ENCODE measurements at regions not wholly inside any gene's neighbourhood (a gene's known extent, or its start where the extent isn't known, plus 50 kb on each side); places are given as distances from the start of the nearest gene placed in this dataset.

DNA sequence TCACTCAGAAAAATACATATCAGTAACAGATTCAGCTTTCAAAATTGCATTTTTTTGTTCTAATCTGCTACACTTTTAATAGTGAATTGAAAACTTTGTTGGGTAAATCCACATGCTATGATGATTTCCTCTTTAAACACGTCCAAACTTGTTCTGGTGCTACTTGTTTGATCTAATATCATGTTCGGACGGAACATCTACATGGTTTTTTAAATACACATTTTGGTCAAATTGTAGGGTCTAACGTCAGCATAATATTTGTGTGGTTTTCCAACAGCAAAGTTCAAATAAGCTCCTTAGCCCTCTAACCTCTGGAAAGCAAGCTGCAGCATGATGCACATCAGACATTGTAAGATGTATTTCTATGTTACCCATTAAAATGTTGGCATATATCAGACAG is 98.5 kb upstream of the OSTN start:
- intact Hi-C loops (cut with micrococcal nuclease) = no loop called here
- no peak for TF ChIP-seq FOS (IDR thresholded peaks at IDR 0.05; ENCODE audit: borderline replicate concordance, insufficient read depth, low read length)
- TF ChIP-seq, protein P1, sequence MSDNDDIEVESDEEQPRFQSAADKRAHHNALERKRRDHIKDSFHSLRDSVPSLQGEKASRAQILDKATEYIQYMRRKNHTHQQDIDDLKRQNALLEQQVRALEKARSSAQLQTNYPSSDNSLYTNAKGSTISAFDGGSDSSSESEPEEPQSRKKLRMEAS (IDR thresholded peaks at IDR 0.05; ENCODE audit: insufficient read depth, insufficient read length) = no peak
- no peak for TF ChIP-seq POLR2AphosphoS5 (IDR thresholded peaks at IDR 0.05; ENCODE audit: insufficient read depth, low read depth, low read length)
- TF ChIP-seq GATA2 (IDR thresholded peaks at IDR 0.05; ENCODE audit: insufficient read depth, insufficient read length, low read depth, low read length) = no peak
- TF ChIP-seq MYC (IDR thresholded peaks at IDR 0.05; ENCODE audit: low read depth, low read length) = no peak
- TF ChIP-seq, protein P2, sequence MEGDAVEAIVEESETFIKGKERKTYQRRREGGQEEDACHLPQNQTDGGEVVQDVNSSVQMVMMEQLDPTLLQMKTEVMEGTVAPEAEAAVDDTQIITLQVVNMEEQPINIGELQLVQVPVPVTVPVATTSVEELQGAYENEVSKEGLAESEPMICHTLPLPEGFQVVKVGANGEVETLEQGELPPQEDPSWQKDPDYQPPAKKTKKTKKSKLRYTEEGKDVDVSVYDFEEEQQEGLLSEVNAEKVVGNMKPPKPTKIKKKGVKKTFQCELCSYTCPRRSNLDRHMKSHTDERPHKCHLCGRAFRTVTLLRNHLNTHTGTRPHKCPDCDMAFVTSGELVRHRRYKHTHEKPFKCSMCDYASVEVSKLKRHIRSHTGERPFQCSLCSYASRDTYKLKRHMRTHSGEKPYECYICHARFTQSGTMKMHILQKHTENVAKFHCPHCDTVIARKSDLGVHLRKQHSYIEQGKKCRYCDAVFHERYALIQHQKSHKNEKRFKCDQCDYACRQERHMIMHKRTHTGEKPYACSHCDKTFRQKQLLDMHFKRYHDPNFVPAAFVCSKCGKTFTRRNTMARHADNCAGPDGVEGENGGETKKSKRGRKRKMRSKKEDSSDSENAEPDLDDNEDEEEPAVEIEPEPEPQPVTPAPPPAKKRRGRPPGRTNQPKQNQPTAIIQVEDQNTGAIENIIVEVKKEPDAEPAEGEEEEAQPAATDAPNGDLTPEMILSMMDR (IDR thresholded peaks at IDR 0.05; ENCODE audit: extremely low read depth in 1 of 2, insufficient read depth in 1 of 2, low read depth in 1 of 2, low read length in 2 of 2) = no peak
- no peak for TF ChIP-seq POLR2A (IDR thresholded peaks at IDR 0.05; ENCODE audit: low read depth, low read length)
- TF ChIP-seq EZH2 (IDR thresholded peaks at IDR 0.05; ENCODE audit: borderline replicate concordance, low read depth, low read length, severe bottlenecking) = no peak
- TF ChIP-seq JUN (IDR thresholded peaks at IDR 0.05; ENCODE audit: borderline replicate concordance, insufficient read depth, insufficient read length, low read depth) = no peak
- ChIA-PET POLR2A (no interaction called here), CTCF (interaction anchor here (0.6 kb wide), 1 partner anchor 50 kb away, joined by 3 read pairs; no protein-coding TSS in a partner anchor)
- Histone ChIP-seq H4K20me1 (replicated peaks; ENCODE audit: control insufficient read depth, extremely low read depth, insufficient read depth, low read length) (no peaks in the 10 kb centered on the region), H3K36me3 (ENCODE audit: control insufficient read depth in 2 of 2, extremely low read depth in 1 of 2, insufficient read depth in 2 of 2, low read length in 2 of 2) (no peaks in the 10 kb centered on the region), H3K27me3 (ENCODE audit: control insufficient read depth in 2 of 2, insufficient read depth in 2 of 2, low read length in 2 of 2) (peaks cover 0 to 3% of the 10 kb centered on the region in 2 experiments), H3K9ac (replicated peaks; ENCODE audit: extremely low read depth, insufficient read depth, low read length) (no peak overlapping the region), H2AFZ (ENCODE audit: low read depth, low read length) (no peak overlapping the region), H3K27ac (ENCODE audit: insufficient read depth, low read depth, low read length) (no peak overlapping the region), H3K4me1 (ENCODE audit: control insufficient read depth, extremely low read depth, insufficient read depth, low read length) (no peaks in the 10 kb centered on the region), H3K9me1 (replicated peaks; ENCODE audit: control insufficient read depth, extremely low read depth, insufficient read depth, low read length) (no peaks in the 10 kb centered on the region), H3K79me2 (ENCODE audit: control insufficient read depth, insufficient read depth, low read length) (no peaks in the 10 kb centered on the region), H3K4me2 (ENCODE audit: insufficient read depth, low read length) (no peak overlapping the region), H3K4me3 (replicated peaks in 1 of 3; ENCODE audit: insufficient read depth in 1 of 3, low read depth in 1 of 3, low read length in 3 of 3) (no peak overlapping the region), H3K9me3 (replicated peaks; ENCODE audit: control insufficient read depth, insufficient read depth, low read length) (no peaks in the 10 kb centered on the region)
- dilution Hi-C loops (cut with MboI; ENCODE audit: extremely low pct_ligation_motif_present, low sequenced_read_pairs) = no loop called here
- BruUV-seq (replicated peaks) = no TSS peak
- FAIRE-seq (no peak), DNase-seq (ENCODE audit: low read depth, low spot score) (no peak)

Measured in endothelial cell of umbilical vein (primary cell).